Small intestine (tissue), 7 donors: ENCODE measurements at regions not wholly inside any gene's neighbourhood (a gene's known extent, or its start where the extent isn't known, plus 50 kb on each side); places are given as distances from the start of the nearest gene placed in this dataset.

ENCODE experiments used
- DNase-seq, 2 donors: peaks; one replicate each; pipeline versions ENCODE4 v3.0.0 to v3.0.0-alpha.2; 2013
- FAIRE-seq: peaks from 2 replicates; lab custom pipeline; 2012; peaks lifted over from hg19 to GRCh38; lab: Jason Lieb, UNC
- H3K27ac ChIP-seq, 3 donors: one replicate each; pipeline ENCODE4 v1.5.1; 2013; ENCODE audit warnings: low read length in 2 of 3, mild to moderate bottlenecking in 2 of 3, control low read depth in 1 of 3, inconsistent platforms in 1 of 3, low read depth in 1 of 3, moderate library complexity in 1 of 3
- H3K27me3 ChIP-seq, 3 donors: one replicate each; pipeline ENCODE4 v1.6.1; 2013; ENCODE audit warnings: low read length in 3 of 3, inconsistent platforms in 1 of 3; ENCODE audit not compliant: control insufficient read depth in 3 of 3, insufficient read depth in 3 of 3
- H3K36me3 ChIP-seq, 3 donors: one replicate each; pipeline ENCODE4 v1.6.1; 2013; ENCODE audit warnings: low read length in 3 of 3, inconsistent platforms in 1 of 3, low read depth in 1 of 3, mild to moderate bottlenecking in 1 of 3, moderate library complexity in 1 of 3; ENCODE audit not compliant: control insufficient read depth in 3 of 3, insufficient read depth in 2 of 3
- H3K4me1 ChIP-seq, 3 donors: one replicate each; pipeline ENCODE4 v1.6.1; 2013; ENCODE audit warnings: low read length in 2 of 3, inconsistent platforms in 1 of 3, low read depth in 1 of 3, mild to moderate bottlenecking in 1 of 3, moderate library complexity in 1 of 3; ENCODE audit not compliant: control insufficient read depth in 3 of 3, insufficient read depth in 2 of 3
- H3K4me3 ChIP-seq, 3 donors: one replicate each; pipeline ENCODE4 v1.5.1; 2013; ENCODE audit warnings: low read length in 3 of 3, control low read depth in 1 of 3, inconsistent platforms in 1 of 3, low read depth in 1 of 3, mild to moderate bottlenecking in 1 of 3, moderate library complexity in 1 of 3
- H3K9me3 ChIP-seq, 2 donors: one replicate each; pipeline ENCODE4 v1.6.1; 2013; ENCODE audit warnings: low read depth in 1 of 2, low read length in 1 of 2; ENCODE audit not compliant: control insufficient read depth in 2 of 2, insufficient read depth in 1 of 2
- WGBS, 3 donors: extraction: QIAGEN DNeasy Blood & Tissue Kit; methylation state at CpG; one replicate each; pipeline ENCODE4 v1.1.7; 2013; 5-methylcytosine and 5-hydroxymethylcytosine counted together
- donor health status: healthy with polysubstance abuse.
- donor health status: control.
- donor health status: control.
- donor health status: Bipolar disorder and iron deficiency.
- donor health status: healthy.

DNA sequence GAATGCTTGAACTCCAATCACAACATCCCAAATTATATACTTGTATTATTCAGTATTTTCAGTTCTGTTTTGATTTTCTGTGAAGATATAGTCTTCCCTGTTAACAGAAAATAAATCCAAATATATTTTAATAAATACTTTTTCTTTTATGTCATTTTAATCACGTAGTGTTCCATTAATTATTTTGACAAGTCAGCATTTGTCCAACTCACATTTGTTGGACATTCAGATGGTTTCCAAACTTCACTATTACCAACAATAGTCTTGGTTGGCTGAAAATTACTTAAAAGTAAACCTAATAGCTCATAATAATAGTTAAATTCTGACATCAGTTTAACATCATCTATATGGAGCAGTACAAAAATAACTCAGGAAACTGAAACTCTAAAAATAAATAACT, 60.7 kb upstream of the SPANXD start:
- no peaks in the 10 kb centered on the region for H3K4me1 ChIP-seq
- no peaks in the 10 kb centered on the region for H3K9me3 ChIP-seq
- FAIRE-seq = peak; percentile 77
- DNase-seq = no peak
- H3K4me3 ChIP-seq = no peak overlapping the region
- H3K27me3 ChIP-seq = no peaks in the 10 kb centered on the region
- H3K36me3 ChIP-seq = no peaks in the 10 kb centered on the region
- WGBS, 3 donors = 56 to 77% (median 69%) methylated on average over 1 of the region's 1 CpG
- no peak overlapping the region for H3K27ac ChIP-seq

DNA sequence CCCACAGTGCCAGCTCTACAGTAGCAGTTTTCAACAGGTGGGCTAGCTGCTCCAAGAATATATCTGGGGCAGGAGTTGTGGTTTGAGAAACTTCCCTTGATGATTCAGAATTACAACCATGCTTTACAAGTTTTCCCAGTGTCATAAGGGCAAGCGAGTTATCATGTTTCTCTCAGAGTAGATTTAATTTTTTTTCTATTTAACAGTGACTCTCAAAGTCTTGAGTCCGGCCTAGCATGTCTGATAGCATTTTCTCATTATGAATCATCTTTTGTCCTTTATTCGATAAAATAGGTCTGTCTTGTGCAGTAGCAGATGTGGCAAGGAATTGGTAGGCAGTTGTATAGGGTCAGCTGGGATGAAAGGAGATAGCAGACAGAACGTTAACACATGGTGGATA, 62.2 kb upstream of the SPANXD start:
- 70 to 82% (median 71%) methylated on average over 4 of the region's 4 CpGs for WGBS, 3 donors
- H3K36me3 ChIP-seq = no peaks in the 10 kb centered on the region
- FAIRE-seq (no peak), DNase-seq (no peak)
- H3K27ac ChIP-seq = no peak overlapping the region
- no peaks in the 10 kb centered on the region for H3K9me3 ChIP-seq
- H3K27me3 ChIP-seq = no peaks in the 10 kb centered on the region
- no peaks in the 10 kb centered on the region for H3K4me1 ChIP-seq
- H3K4me3 ChIP-seq = no peak overlapping the region

DNA sequence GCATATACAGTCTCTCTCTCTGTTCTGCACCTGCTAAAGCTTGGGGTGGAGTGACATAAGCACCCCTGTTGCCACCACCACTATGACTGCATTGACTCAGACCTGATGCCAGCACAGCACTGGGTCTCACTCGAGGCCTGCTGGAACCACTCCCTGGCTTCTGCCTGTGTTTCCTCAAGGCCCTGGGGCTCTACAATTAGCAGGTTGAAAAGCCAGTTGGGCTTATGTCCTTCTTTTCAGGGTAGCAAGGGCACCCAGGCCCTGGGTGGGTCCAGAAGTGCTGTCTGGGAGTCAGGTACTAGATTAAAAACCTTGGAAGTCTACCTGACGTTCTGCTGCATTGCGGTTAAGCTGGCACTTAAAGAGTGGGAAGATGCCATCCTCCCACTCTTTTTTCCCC, 50.5 kb upstream of the MAGEC3 start:
- H3K27me3 ChIP-seq = no peaks in the 10 kb centered on the region
- no peak overlapping the region for H3K27ac ChIP-seq
- no peak for DNase-seq
- WGBS, 3 donors = 74 to 86% (median 77%) methylated on average over 3 of the region's 3 CpGs
- no peak overlapping the region for H3K4me3 ChIP-seq
- H3K36me3 ChIP-seq = no peaks in the 10 kb centered on the region
- no peaks in the 10 kb centered on the region for H3K4me1 ChIP-seq
- FAIRE-seq = no peak
- peaks cover 0 to 2% of the 10 kb centered on the region in 2 donors for H3K9me3 ChIP-seq
